ENCODE measurements at regions not wholly inside any gene's neighbourhood (a gene's known extent, or its start where the extent isn't known, plus 50 kb on each side); places are given as distances from the start of the nearest gene placed in this dataset.

- no peak for ATAC-seq
- Mint-ChIP-seq H3K36me3 (ENCODE audit: insufficient read depth) (no peaks in the 10 kb centered on the region), H3K4me1 (ENCODE audit: low read depth) (no peaks in the 10 kb centered on the region), H3K9me3 (peaks cover 39% of the 10 kb centered on the region), H3K27me3 (ENCODE audit: low read depth) (no peaks in the 10 kb centered on the region), H3K4me3 (no peak overlapping the region)
- DNase-seq: no peak
Measured at GRCh38 chr5:28014779-28015178, 976.4 kb upstream of the CDH9 start.

- H3K9me3 Mint-ChIP-seq: peaks cover 40% of the 10 kb centered on the region
Measured at GRCh38 chr5:28012538-28012937, 974.2 kb upstream of the CDH9 start.

GRCh38 chr5:28009576-28009975 is 971.2 kb upstream of the CDH9 start:
- H3K36me3 Mint-ChIP-seq (ENCODE audit: insufficient read depth): no peaks in the 10 kb centered on the region
- peaks cover 45% of the 10 kb centered on the region for H3K9me3 Mint-ChIP-seq
- no peak overlapping the region for H3K4me3 Mint-ChIP-seq
- DNase-seq (no peak), ATAC-seq (no peak)
- H3K27me3 Mint-ChIP-seq (ENCODE audit: low read depth): no peaks in the 10 kb centered on the region
- no peaks in the 10 kb centered on the region for H3K4me1 Mint-ChIP-seq (ENCODE audit: low read depth)

More at GRCh38 chr5:28012538-28012937, 974.2 kb upstream of the CDH9 start:
- H3K4me3 Mint-ChIP-seq: no peak overlapping the region
- DNase-seq (no peak), ATAC-seq (no peak)
- no peaks in the 10 kb centered on the region for H3K36me3 Mint-ChIP-seq (ENCODE audit: insufficient read depth)
- H3K4me1 Mint-ChIP-seq (ENCODE audit: low read depth): no peaks in the 10 kb centered on the region
- H3K27me3 Mint-ChIP-seq (ENCODE audit: low read depth): no peaks in the 10 kb centered on the region

GRCh38 chr5:27996665-27997064 is 958.3 kb upstream of the CDH9 start:
- ATAC-seq: no peak
- Mint-ChIP-seq H3K27me3 (ENCODE audit: low read depth) (no peaks in the 10 kb centered on the region), H3K4me3 (no peak overlapping the region)

GRCh38 chr5:27995867-27996266 is 957.5 kb upstream of the CDH9 start:
- Mint-ChIP-seq H3K27me3 (ENCODE audit: low read depth) (no peaks in the 10 kb centered on the region), H3K36me3 (ENCODE audit: insufficient read depth) (no peaks in the 10 kb centered on the region), H3K9me3 (peaks cover 14% of the 10 kb centered on the region), H3K4me3 (no peak overlapping the region), H3K4me1 (ENCODE audit: low read depth) (no peaks in the 10 kb centered on the region)
- ATAC-seq: no peak
- DNase-seq: no peak

More at GRCh38 chr5:27996665-27997064, 958.3 kb upstream of the CDH9 start:
- Mint-ChIP-seq H3K4me1 (ENCODE audit: low read depth) (no peaks in the 10 kb centered on the region), H3K9me3 (peaks cover 14% of the 10 kb centered on the region), H3K36me3 (ENCODE audit: insufficient read depth) (no peaks in the 10 kb centered on the region)
- no peak for DNase-seq

- Mint-ChIP-seq H3K9me3 (peaks cover 21% of the 10 kb centered on the region), H3K4me3 (no peak overlapping the region), H3K27me3 (ENCODE audit: low read depth) (no peaks in the 10 kb centered on the region)
Measured at GRCh38 chr5:27978322-27978721, 939.9 kb upstream of the CDH9 start.

GRCh38 chr5:27969157-27969556 is 930.8 kb upstream of the CDH9 start:
- H3K4me3 Mint-ChIP-seq: no peak overlapping the region
- no peaks in the 10 kb centered on the region for H3K27me3 Mint-ChIP-seq (ENCODE audit: low read depth)
- peaks cover 12% of the 10 kb centered on the region for H3K9me3 Mint-ChIP-seq
- H3K36me3 Mint-ChIP-seq (ENCODE audit: insufficient read depth): no peaks in the 10 kb centered on the region
- no peak for ATAC-seq
- no peaks in the 10 kb centered on the region for H3K4me1 Mint-ChIP-seq (ENCODE audit: low read depth)
- DNase-seq: no peak

More at GRCh38 chr5:27978322-27978721, 939.9 kb upstream of the CDH9 start:
- H3K4me1 Mint-ChIP-seq (ENCODE audit: low read depth): no peaks in the 10 kb centered on the region
- no peaks in the 10 kb centered on the region for H3K36me3 Mint-ChIP-seq (ENCODE audit: insufficient read depth)
- DNase-seq (no peak), ATAC-seq (no peak)

GRCh38 chr5:27963050-27963783 is 924.8 kb upstream of the CDH9 start:
- no peak for ATAC-seq
- no peaks in the 10 kb centered on the region for H3K27me3 Mint-ChIP-seq (ENCODE audit: low read depth)

GRCh38 chr5:27962198-27962597 is 923.8 kb upstream of the CDH9 start:
- Mint-ChIP-seq H3K9me3 (peaks cover 21% of the 10 kb centered on the region), H3K4me3 (no peak overlapping the region), H3K27me3 (ENCODE audit: low read depth) (no peaks in the 10 kb centered on the region), H3K36me3 (ENCODE audit: insufficient read depth) (no peaks in the 10 kb centered on the region), H3K4me1 (ENCODE audit: low read depth) (no peaks in the 10 kb centered on the region)
- ATAC-seq (no peak), DNase-seq (no peak)

More at GRCh38 chr5:27963050-27963783, 924.8 kb upstream of the CDH9 start:
- H3K36me3 Mint-ChIP-seq (ENCODE audit: insufficient read depth): no peaks in the 10 kb centered on the region
- H3K4me3 Mint-ChIP-seq: no peak overlapping the region
- peaks cover 15% of the 10 kb centered on the region for H3K9me3 Mint-ChIP-seq
- no peaks in the 10 kb centered on the region for H3K4me1 Mint-ChIP-seq (ENCODE audit: low read depth)
- no peak for DNase-seq

- no peak for ATAC-seq
- no peaks in the 10 kb centered on the region for H3K27me3 Mint-ChIP-seq (ENCODE audit: low read depth)
- no peaks in the 10 kb centered on the region for H3K36me3 Mint-ChIP-seq (ENCODE audit: insufficient read depth)
- no peak overlapping the region for H3K4me3 Mint-ChIP-seq
- no peaks in the 10 kb centered on the region for H3K4me1 Mint-ChIP-seq (ENCODE audit: low read depth)
- peaks cover 6% of the 10 kb centered on the region for H3K9me3 Mint-ChIP-seq
- DNase-seq: no peak
Measured at GRCh38 chr5:27947088-27947487, 908.7 kb upstream of the CDH9 start.

- Mint-ChIP-seq H3K36me3 (ENCODE audit: insufficient read depth) (no peaks in the 10 kb centered on the region), H3K4me1 (ENCODE audit: low read depth) (no peaks in the 10 kb centered on the region), H3K9me3 (peaks cover 11% of the 10 kb centered on the region), H3K4me3 (no peak overlapping the region), H3K27me3 (ENCODE audit: low read depth) (no peaks in the 10 kb centered on the region)
- DNase-seq (no peak), ATAC-seq (no peak)
Measured at GRCh38 chr5:27944471-27944870, 906.1 kb upstream of the CDH9 start.

- H3K36me3 Mint-ChIP-seq (ENCODE audit: insufficient read depth): no peaks in the 10 kb centered on the region
- ATAC-seq (no peak), DNase-seq (no peak)
- H3K4me3 Mint-ChIP-seq: no peak overlapping the region
- peaks cover 16% of the 10 kb centered on the region for H3K9me3 Mint-ChIP-seq
- H3K4me1 Mint-ChIP-seq (ENCODE audit: low read depth): no peaks in the 10 kb centered on the region
- H3K27me3 Mint-ChIP-seq (ENCODE audit: low read depth): no peaks in the 10 kb centered on the region
Measured at GRCh38 chr5:27938989-27939388, 900.6 kb upstream of the CDH9 start.

- H3K9me3 Mint-ChIP-seq: peaks cover 8% of the 10 kb centered on the region
- H3K4me1 Mint-ChIP-seq (ENCODE audit: low read depth): no peaks in the 10 kb centered on the region
- ATAC-seq: no peak
- no peaks in the 10 kb centered on the region for H3K36me3 Mint-ChIP-seq (ENCODE audit: insufficient read depth)
- no peak overlapping the region for H3K4me3 Mint-ChIP-seq
- DNase-seq: no peak
- H3K27me3 Mint-ChIP-seq (ENCODE audit: low read depth): no peaks in the 10 kb centered on the region
Measured at GRCh38 chr5:27928060-27928459, 889.7 kb upstream of the CDH9 start.

- no peaks in the 10 kb centered on the region for H3K4me1 Mint-ChIP-seq (ENCODE audit: low read depth)
- no peak overlapping the region for H3K4me3 Mint-ChIP-seq
- peaks cover 9% of the 10 kb centered on the region for H3K9me3 Mint-ChIP-seq
- no peaks in the 10 kb centered on the region for H3K36me3 Mint-ChIP-seq (ENCODE audit: insufficient read depth)
- no peak for DNase-seq
- ATAC-seq: no peak
- H3K27me3 Mint-ChIP-seq (ENCODE audit: low read depth): no peaks in the 10 kb centered on the region
Measured at GRCh38 chr5:27911216-27911615, 872.8 kb upstream of the CDH9 start.

- DNase-seq (no peak), ATAC-seq (no peak)
- Mint-ChIP-seq H3K36me3 (ENCODE audit: insufficient read depth) (no peaks in the 10 kb centered on the region), H3K4me1 (ENCODE audit: low read depth) (no peaks in the 10 kb centered on the region), H3K9me3 (peaks cover 20% of the 10 kb centered on the region), H3K27me3 (ENCODE audit: low read depth) (no peaks in the 10 kb centered on the region), H3K4me3 (no peak overlapping the region)
Measured at GRCh38 chr5:27908341-27908740, 870.0 kb upstream of the CDH9 start.

Data from activated T-cell treated with anti-CD3 and anti-CD28 coated beads, Interleukin-2, amount 50 U/mL, for 4 hours (primary cell).